ENCODE measurements at regions not wholly inside any gene's neighbourhood (a gene's known extent, or its start where the extent isn't known, plus 50 kb on each side); places are given as distances from the start of the nearest gene placed in this dataset.

DNA sequence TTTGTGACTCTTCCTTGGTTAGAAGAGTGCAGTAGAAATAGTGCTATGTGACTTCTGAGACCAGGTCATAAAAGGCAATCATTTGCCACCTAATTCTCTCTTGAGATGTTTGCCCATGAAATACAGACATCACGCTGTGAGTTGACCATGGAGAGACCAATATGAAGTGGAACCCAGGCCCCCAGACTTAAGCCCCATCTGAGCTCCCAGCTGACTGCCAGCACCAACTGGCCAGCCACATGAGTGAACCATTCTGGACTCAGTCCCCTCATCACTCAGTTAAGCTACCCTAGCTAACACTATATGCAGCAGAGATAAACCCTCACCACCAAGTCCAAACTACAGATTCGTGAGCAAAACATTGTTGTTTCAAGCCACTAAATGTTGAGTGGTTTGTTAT, 60.7 kb upstream of the NIPBL start:
- no peaks in the 10 kb centered on the region for H3K36me3 ChIP-seq (ENCODE audit: insufficient read depth)
- H3K9me2 ChIP-seq (ENCODE audit: insufficient read depth) = no peaks in the 10 kb centered on the region
- no peak overlapping the region for H3K27ac Mint-ChIP-seq
- no peaks in the 10 kb centered on the region for H3K79me2 ChIP-seq (replicated peaks; ENCODE audit: insufficient read depth)
- H3K4me1 Mint-ChIP-seq = no peaks in the 10 kb centered on the region
- no peak overlapping the region for H3K4me3 ChIP-seq
- H3K4me3 Mint-ChIP-seq = no peak overlapping the region
- ATAC-seq (no peak), DNase-seq (ENCODE audit: low spot score) (no peak)
- H3K36me3 Mint-ChIP-seq (ENCODE audit: low read depth) = no peaks in the 10 kb centered on the region
- H3K27me3 ChIP-seq (ENCODE audit: insufficient read depth) = no peaks in the 10 kb centered on the region
- no peak overlapping the region for H3K27ac ChIP-seq (ENCODE audit: low read depth)
- H3K9me3 Mint-ChIP-seq = no peaks in the 10 kb centered on the region
- no peaks in the 10 kb centered on the region for H3K27me3 Mint-ChIP-seq (ENCODE audit: insufficient read depth, low read depth, poor library complexity)
- H3F3A ChIP-seq (replicated peaks; ENCODE audit: low read depth) = no peaks in the 10 kb centered on the region
- no peaks in the 10 kb centered on the region for H3K4me1 ChIP-seq (ENCODE audit: insufficient read depth)
- TF ChIP-seq ZNF462 (CRISPR knock-in tag; IDR thresholded peaks at IDR 0.05) (no peak), ZNF114 (CRISPR knock-in tag; IDR thresholded peaks at IDR 0.05) (no peak), JUNB (IDR thresholded peaks at IDR 0.05; ENCODE audit: unreplicated experiment) (no peak), POLR2AphosphoS5 (IDR thresholded peaks at IDR 0.05; ENCODE audit: low read depth) (no peak), NANOG (IDR thresholded peaks at IDR 0.05; ENCODE audit: borderline replicate concordance) (no peak), STAT1 (IDR thresholded peaks at IDR 0.05; ENCODE audit: unreplicated experiment) (no peak), CREB1 (CRISPR knock-in tag; IDR thresholded peaks at IDR 0.05; ENCODE audit: low read depth) (no peak), EZH2 (IDR thresholded peaks at IDR 0.05; ENCODE audit: low read depth, unreplicated experiment) (no peak), ZNF331 (CRISPR knock-in tag; IDR thresholded peaks at IDR 0.05; ENCODE audit: low read depth) (no peak), EZH2phosphoT487 (IDR thresholded peaks at IDR 0.05; ENCODE audit: unreplicated experiment) (no peak), CTCF (conservative IDR thresholded peaks at IDR 0.05; ENCODE audit: low read depth in 2 of 2) (no peak)
- TF ChIP-seq, protein P1, sequence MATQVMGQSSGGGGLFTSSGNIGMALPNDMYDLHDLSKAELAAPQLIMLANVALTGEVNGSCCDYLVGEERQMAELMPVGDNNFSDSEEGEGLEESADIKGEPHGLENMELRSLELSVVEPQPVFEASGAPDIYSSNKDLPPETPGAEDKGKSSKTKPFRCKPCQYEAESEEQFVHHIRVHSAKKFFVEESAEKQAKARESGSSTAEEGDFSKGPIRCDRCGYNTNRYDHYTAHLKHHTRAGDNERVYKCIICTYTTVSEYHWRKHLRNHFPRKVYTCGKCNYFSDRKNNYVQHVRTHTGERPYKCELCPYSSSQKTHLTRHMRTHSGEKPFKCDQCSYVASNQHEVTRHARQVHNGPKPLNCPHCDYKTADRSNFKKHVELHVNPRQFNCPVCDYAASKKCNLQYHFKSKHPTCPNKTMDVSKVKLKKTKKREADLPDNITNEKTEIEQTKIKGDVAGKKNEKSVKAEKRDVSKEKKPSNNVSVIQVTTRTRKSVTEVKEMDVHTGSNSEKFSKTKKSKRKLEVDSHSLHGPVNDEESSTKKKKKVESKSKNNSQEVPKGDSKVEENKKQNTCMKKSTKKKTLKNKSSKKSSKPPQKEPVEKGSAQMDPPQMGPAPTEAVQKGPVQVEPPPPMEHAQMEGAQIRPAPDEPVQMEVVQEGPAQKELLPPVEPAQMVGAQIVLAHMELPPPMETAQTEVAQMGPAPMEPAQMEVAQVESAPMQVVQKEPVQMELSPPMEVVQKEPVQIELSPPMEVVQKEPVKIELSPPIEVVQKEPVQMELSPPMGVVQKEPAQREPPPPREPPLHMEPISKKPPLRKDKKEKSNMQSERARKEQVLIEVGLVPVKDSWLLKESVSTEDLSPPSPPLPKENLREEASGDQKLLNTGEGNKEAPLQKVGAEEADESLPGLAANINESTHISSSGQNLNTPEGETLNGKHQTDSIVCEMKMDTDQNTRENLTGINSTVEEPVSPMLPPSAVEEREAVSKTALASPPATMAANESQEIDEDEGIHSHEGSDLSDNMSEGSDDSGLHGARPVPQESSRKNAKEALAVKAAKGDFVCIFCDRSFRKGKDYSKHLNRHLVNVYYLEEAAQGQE (IDR thresholded peaks at IDR 0.05; ENCODE audit: unreplicated experiment) = no peak
- TF ChIP-seq, protein P2, sequence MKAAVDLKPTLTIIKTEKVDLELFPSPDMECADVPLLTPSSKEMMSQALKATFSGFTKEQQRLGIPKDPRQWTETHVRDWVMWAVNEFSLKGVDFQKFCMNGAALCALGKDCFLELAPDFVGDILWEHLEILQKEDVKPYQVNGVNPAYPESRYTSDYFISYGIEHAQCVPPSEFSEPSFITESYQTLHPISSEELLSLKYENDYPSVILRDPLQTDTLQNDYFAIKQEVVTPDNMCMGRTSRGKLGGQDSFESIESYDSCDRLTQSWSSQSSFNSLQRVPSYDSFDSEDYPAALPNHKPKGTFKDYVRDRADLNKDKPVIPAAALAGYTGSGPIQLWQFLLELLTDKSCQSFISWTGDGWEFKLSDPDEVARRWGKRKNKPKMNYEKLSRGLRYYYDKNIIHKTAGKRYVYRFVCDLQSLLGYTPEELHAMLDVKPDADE (IDR thresholded peaks at IDR 0.05) = no peak
- H4K20me1 ChIP-seq (replicated peaks; ENCODE audit: insufficient read depth) = no peaks in the 10 kb centered on the region
- peak overlapping the region; percentile 25; the same call in 1 of the 2 replicates for H2AFZ ChIP-seq
- H3K4me2 ChIP-seq = no peak overlapping the region
